Activated T-helper 1 cell treated with anti-CD3 and anti-CD28 coated beads, Interleukin-12 subunit alpha, Interleukin-12 subunit beta, Interleukin-2, Interleukin-4 antibody, amounts not matched to agents 30 ng/mL and 10 ng/mL and 1 ng/mL, durations not matched to agents 14 hours and 24 hours and 36 hours (primary cell): ENCODE measurements at regions not wholly inside any gene's neighbourhood (a gene's known extent, or its start where the extent isn't known, plus 50 kb on each side); places are given as distances from the start of the nearest gene placed in this dataset.
"Not testable (repeated sequence)": the region's sequence is repeated elsewhere in the genome, so short reads cannot be mapped to it uniquely, and the experiment has no call there.

ENCODE experiments used
- DNase-seq: peaks from one replicate; pipeline ENCODE4 v3.0.0; 2021; ENCODE audit warnings: low spot score
- H3K27ac Mint-ChIP-seq: one replicate; pipeline ENCODE4 v1.8.0; 2021; ENCODE audit warnings: mild to moderate bottlenecking, mixed read lengths
- H3K27me3 Mint-ChIP-seq: one replicate; pipeline ENCODE4 v1.8.0; 2022; ENCODE audit warnings: mild to moderate bottlenecking, moderate library complexity, mixed read lengths; ENCODE audit not compliant: insufficient read depth
- H3K36me3 Mint-ChIP-seq: one replicate; pipeline ENCODE4 v1.8.0; 2021; ENCODE audit warnings: low read depth, mixed read lengths
- H3K4me1 Mint-ChIP-seq: one replicate; pipeline ENCODE4 v1.8.0; 2021; ENCODE audit warnings: low read depth, mixed read lengths
- H3K4me3 Mint-ChIP-seq: one replicate; pipeline ENCODE4 v1.8.0; 2021; ENCODE audit warnings: mild to moderate bottlenecking, moderate library complexity, mixed read lengths
- H3K9me3 Mint-ChIP-seq: one replicate; pipeline ENCODE4 v1.8.0; 2021; ENCODE audit warnings: mixed read lengths
- intact Hi-C: fragments of 100-400 bp; cut with micrococcal nuclease; formaldehyde crosslinking; loops from one replicate; pipeline ENCODE4 v1.15.1; 2024

DNA sequence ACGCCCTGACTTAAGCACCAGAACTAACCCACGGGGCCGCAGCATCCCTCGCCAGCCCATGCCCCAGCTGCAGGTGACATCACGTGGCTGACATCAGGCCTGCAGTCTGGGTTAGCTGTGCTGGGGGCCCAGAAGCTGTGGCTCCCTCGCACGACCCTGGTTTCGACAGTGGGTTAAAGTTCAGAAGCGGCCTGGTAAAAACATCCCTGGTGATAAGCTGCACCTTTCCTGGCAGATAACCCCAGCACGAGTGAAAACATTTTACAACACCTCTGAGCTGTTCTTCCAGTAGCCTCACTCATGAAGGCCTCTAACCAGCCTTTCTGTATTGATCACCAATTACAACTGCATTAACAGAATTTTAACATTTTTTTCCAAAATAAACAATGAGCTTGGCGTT lies 136.4 kb upstream of the RREB1 start:
- no peak for DNase-seq
- H3K9me3 Mint-ChIP-seq, result no peaks in the 10 kb centered on the region
- no peaks in the 10 kb centered on the region for H3K36me3 Mint-ChIP-seq
- no peaks in the 10 kb centered on the region for H3K4me1 Mint-ChIP-seq
- no peak overlapping the region for H3K27ac Mint-ChIP-seq
- H3K27me3 Mint-ChIP-seq, result peaks cover 13% of the 10 kb centered on the region
- H3K4me3 Mint-ChIP-seq, result no peak overlapping the region
- intact Hi-C loops, result no loop called here

DNA sequence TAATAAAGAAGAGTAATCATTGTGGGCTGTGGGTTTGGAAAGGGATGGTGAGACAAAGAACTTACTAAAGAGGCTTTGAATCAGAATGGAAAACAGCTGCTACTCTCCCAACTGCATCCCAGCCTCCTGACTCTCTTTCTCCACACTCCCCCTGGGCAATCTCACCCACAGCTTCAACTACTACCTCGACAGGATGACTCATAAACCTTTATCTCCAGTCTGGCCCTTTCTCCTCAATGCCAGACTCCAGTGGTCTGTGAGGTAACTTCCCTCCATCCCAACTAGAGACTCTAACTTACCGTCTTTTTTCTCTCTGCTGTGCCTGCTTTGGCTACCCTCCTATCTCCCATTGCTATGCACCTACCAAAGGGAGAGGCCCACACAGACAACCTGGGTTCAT lies 135.3 kb upstream of the RREB1 start:
- Mint-ChIP-seq H3K9me3 (no peaks in the 10 kb centered on the region), H3K27ac (no peak overlapping the region), H3K36me3 (no peaks in the 10 kb centered on the region), H3K27me3 (peaks cover 13% of the 10 kb centered on the region), H3K4me3 (no peak overlapping the region), H3K4me1 (no peaks in the 10 kb centered on the region)
- intact Hi-C loops, result no loop called here
- no peak for DNase-seq

DNA sequence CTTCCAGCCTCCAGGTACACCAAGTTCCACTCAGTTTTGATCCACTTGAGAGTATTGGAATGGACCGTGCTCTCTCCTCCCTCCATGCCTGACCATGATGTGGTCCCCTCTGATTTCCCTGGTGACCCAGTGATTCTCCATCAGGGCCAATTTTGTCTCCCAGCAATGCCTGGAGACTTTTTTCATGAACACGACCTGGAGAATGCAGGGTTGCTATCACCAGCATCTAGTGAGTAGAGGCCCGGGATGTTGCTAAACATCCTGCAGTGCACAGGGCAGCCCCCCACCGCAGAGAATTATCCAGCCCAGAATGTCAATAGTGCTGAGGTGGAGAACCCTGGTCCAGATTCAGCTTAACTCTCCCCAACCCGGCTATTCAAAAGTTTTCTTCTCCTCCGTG lies 134.0 kb upstream of the RREB1 start:
- intact Hi-C loops, result no loop called here
- Mint-ChIP-seq H3K4me1 (no peaks in the 10 kb centered on the region), H3K9me3 (no peaks in the 10 kb centered on the region), H3K36me3 (no peaks in the 10 kb centered on the region), H3K4me3 (no peak overlapping the region), H3K27ac (no peak overlapping the region), H3K27me3 (peaks cover 8% of the 10 kb centered on the region)
- no peak for DNase-seq

DNA sequence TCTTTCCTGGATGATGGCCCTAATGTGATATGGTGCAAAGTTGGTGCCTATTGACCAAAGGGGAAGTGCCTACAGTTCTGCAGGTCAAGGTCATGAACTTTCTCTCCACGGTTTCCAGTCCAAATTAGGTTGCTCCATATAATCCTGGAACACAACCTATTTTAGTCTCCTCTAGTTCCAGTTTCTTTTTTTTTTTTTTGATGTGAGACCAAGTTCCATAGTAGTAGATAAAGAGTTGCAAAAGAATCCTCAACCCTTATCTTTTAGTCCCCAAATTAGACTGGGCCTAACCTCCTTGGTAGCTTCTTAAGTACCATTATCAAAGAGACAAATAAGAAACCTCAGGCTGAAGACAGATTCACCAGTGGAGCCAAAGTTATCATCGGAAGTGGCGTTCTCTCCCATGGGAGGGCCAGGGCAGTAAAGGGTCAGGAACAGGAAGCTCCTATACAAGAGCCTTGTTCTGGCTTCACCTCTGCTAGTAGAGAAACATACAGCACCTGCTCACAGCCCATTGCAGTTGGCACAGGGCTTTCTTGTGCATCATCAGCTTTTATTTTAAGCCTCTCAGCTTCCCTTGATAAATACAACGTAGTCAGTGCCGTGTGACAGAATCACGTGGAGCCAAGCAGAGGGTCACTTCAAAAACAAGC lies 132.2 kb upstream of the RREB1 start:
- Mint-ChIP-seq H3K4me3 (no peak overlapping the region), H3K27me3 (no peaks in the 10 kb centered on the region), H3K27ac (no peak overlapping the region), H3K36me3 (no peaks in the 10 kb centered on the region), H3K9me3 (no peaks in the 10 kb centered on the region), H3K4me1 (no peaks in the 10 kb centered on the region)
- intact Hi-C loops, result no loop called here
- DNase-seq, result no peak

DNA sequence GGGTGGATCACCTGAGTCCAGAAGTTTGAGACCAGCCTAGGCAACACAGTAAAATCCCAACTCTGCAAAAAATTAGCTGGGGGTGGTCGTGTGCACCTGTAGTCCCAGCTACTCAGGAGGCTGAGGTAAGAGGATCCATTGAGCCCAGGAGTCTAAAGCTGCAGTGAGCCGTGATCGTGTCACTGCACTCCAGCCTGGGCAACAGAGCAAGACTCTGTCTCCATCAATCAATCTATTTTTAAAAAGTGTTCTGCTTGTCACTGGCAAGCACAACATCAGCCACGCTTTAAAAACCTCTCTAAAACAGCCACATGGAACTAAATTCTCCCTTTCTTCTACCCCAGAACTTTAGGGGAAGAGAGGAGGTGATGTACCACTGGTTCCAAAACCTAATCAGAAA lies 131.6 kb upstream of the RREB1 start:
- no peak overlapping the region for H3K27ac Mint-ChIP-seq
- DNase-seq, result no peak
- no peak overlapping the region for H3K4me3 Mint-ChIP-seq
- H3K9me3 Mint-ChIP-seq, result no peaks in the 10 kb centered on the region
- intact Hi-C loops, result no loop called here
- H3K27me3 Mint-ChIP-seq, result no peaks in the 10 kb centered on the region
- H3K36me3 Mint-ChIP-seq, result no peaks in the 10 kb centered on the region
- H3K4me1 Mint-ChIP-seq, result no peaks in the 10 kb centered on the region

DNA sequence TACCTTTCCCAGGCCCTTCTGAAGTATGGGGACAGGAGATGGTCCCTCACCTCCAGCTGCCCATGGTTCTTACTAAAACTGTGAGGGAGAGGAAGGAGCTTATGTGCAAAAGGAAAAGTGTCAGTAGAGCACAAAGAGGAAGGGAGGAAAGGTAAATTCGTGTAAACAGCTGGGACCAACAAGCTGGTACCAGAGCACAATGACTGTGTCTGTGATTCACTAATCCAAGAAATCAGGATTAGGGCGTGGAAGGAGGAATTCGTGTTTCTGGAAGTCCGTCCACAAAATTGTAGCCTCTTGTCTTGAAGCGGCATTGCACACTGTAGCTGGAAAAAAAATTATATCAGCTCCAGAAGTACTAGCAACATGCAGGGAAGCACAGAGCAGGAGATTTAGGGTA lies 129.0 kb upstream of the RREB1 start:
- no peak for DNase-seq
- no peaks in the 10 kb centered on the region for H3K4me1 Mint-ChIP-seq
- H3K9me3 Mint-ChIP-seq, result no peaks in the 10 kb centered on the region
- H3K36me3 Mint-ChIP-seq, result no peaks in the 10 kb centered on the region
- H3K27ac Mint-ChIP-seq, result no peak overlapping the region
- intact Hi-C loops, result no loop called here
- no peak overlapping the region for H3K4me3 Mint-ChIP-seq
- no peaks in the 10 kb centered on the region for H3K27me3 Mint-ChIP-seq

DNA sequence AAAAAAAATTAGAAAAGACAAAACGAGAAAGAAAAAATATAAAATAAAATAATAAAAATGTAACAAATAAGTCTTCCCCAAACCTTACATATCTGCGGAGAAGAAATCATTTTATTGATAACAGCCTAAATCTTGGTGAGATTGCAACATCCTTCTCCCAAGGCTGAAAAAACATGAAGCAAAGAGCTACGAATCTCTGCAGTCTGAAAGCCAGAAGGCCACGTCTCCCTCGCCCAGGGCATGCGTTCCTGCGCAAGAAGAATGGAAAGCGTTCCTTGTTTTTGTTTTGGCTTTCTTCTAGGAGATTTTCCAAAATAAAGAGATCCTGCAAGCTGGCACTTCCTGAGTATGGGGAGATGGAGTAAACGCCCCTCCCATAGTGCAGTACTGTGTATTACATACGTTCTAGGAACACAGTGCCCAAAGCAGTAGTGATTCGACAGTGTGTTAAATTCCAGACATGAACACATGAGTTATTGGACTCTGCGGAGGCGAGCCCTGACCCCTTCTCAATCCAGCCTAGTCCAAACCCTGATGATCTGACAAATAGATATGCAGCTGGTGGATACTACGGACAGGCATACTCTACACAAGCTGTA lies 126.7 kb upstream of the RREB1 start:
- no peak overlapping the region for H3K27ac Mint-ChIP-seq
- intact Hi-C loops, result no loop called here
- no peak for DNase-seq
- no peaks in the 10 kb centered on the region for H3K36me3 Mint-ChIP-seq
- no peaks in the 10 kb centered on the region for H3K9me3 Mint-ChIP-seq
- H3K4me1 Mint-ChIP-seq, result no peaks in the 10 kb centered on the region
- H3K27me3 Mint-ChIP-seq, result peaks cover 4% of the 10 kb centered on the region
- no peak overlapping the region for H3K4me3 Mint-ChIP-seq

DNA sequence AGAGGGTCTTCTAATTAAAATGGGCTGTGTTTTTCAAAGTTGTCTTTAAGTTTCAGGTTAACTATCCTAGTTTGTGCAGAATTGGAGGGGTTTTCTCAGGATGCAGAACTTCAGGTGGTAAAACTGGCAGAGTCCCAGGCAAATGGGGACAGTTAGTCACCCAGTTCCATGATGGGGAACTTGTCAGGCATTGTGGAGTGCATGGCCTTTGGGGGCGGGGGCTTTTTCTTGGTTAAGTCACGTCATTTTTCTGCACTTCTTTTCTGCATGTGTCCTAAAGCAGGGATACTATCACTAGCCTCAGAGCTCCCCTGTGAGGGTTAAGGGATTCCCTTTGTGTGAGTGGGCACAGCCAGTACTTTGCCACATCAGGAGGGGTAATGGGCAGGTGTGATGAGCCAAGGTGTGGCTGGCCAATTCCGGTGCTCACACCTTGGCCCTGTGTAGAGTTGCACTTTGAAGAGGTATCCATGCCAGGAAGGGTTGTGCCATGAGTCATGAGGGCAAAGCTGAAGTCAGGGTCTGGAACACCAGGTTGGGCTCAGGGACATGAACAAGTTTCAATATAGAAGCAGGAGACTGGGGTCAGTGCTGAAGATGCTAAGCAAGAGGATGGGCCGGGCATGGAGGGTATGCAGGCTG lies 126.0 kb upstream of the RREB1 start:
- H3K27me3 Mint-ChIP-seq, result peaks cover 8% of the 10 kb centered on the region
- H3K36me3 Mint-ChIP-seq, result no peaks in the 10 kb centered on the region
- no peak for DNase-seq
- no peak overlapping the region for H3K4me3 Mint-ChIP-seq
- intact Hi-C loops, result no loop called here
- H3K27ac Mint-ChIP-seq, result no peak overlapping the region
- H3K4me1 Mint-ChIP-seq, result no peaks in the 10 kb centered on the region
- H3K9me3 Mint-ChIP-seq, result no peaks in the 10 kb centered on the region

DNA sequence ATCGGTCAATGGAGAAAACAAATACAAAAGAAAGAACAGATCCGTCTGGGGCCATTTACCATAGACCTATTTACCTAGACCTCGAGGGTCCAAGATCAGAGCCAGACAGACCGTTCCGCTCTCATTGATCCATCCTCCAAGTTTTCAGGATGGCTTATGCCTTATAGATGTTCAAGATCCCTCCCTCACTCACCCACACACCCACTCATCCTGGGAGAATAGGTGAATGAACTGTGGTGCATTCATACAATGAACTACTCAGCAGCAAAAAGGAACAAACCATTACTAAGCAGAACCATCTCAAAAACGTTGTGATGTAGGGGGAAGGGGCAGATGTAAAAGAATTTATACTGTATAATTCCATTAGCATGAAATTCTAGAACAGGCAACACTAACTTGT lies 125.1 kb upstream of the RREB1 start:
- H3K4me3 Mint-ChIP-seq, result no peak overlapping the region
- intact Hi-C loops, result no loop called here
- H3K9me3 Mint-ChIP-seq, result no peaks in the 10 kb centered on the region
- no peak for DNase-seq
- no peaks in the 10 kb centered on the region for H3K36me3 Mint-ChIP-seq
- H3K27ac Mint-ChIP-seq, result no peak overlapping the region
- no peaks in the 10 kb centered on the region for H3K4me1 Mint-ChIP-seq
- H3K27me3 Mint-ChIP-seq, result peaks cover 11% of the 10 kb centered on the region

DNA sequence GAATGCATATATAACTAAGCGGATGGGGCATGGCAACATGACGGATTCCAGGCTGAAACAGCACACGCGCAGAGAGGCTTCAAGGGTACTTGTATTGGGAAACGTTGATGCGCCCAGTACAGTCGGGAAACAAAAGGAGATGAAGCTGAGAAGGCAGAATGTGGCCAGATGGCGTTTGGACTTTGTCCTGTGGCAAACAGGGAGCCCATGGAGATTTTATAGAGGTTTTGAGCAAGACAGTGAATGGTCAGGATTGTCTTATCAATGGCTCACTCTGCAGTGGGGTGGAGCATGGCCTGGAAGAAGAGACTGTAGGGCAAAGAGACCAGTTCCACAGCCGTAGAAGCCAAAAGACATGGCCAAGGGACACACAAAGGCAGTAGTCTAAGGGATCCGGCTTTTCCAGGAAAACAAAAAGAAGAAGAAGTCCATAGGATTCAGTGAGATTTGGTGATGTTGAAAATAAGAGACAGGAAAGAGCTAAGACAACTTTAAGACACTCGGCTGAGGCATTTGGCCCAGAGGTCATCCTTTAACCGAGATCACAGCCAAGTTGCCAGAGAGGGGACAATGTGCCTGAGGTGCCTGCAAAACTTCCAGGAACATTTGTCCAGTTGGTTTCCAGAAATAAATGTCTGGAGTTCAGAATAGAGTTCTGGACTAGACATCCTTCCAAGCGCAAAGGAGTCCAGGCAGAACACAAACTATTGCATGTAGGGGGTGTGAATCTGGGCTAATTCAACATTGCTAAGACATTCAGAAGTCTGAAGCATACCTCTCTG lies 123.0 kb upstream of the RREB1 start:
- Mint-ChIP-seq H3K27ac (no peak overlapping the region), H3K4me3 (no peak overlapping the region), H3K9me3 (no peaks in the 10 kb centered on the region), H3K27me3 (peaks cover 16% of the 10 kb centered on the region), H3K36me3 (no peaks in the 10 kb centered on the region), H3K4me1 (no peaks in the 10 kb centered on the region)
- DNase-seq, result no peak
- intact Hi-C loops, result no loop called here

DNA sequence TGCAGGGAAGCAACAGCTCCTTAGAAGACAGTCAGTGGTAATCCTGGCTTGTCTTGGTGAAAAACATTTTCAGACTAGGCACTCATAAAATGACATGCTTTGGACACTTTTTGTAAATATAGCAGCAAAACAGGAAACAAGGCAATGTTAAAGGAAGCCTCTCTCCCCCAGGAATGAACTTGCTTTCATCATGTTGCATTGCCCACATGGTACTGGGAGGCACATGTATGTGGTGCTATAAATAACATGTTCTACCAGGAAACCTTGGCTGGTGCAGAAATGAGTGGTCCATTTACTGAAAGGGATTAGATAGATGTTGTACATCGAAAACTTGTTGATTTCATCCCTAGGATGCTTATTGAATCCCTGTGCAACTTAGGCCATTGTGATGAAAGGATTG lies 121.4 kb upstream of the RREB1 start:
- Mint-ChIP-seq H3K36me3 (no peaks in the 10 kb centered on the region), H3K4me3 (no peak overlapping the region), H3K27ac (no peak overlapping the region), H3K4me1 (no peaks in the 10 kb centered on the region), H3K9me3 (no peaks in the 10 kb centered on the region), H3K27me3 (peaks cover 18% of the 10 kb centered on the region)
- DNase-seq, result no peak
- intact Hi-C loops, result no loop called here

DNA sequence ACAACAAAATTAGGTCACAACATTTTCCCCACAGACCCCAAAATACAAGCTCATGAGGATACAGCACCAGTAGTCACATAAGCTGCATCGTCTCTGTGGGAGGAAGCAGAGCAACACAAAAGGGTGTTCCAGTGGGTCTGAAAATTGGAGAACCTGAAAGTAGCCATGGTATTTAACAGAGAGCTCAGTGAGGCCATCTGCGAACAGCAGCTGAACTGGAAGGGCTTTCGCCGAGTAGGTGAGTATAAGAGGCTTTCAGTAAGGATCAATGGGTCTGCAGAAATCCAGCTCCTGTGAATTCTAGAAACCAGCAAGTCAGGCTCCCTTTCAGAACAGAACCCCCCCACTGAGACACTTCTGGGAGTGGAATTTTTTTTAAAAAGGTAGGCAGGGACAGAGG lies 120.0 kb upstream of the RREB1 start:
- H3K27me3 Mint-ChIP-seq, result peaks cover 18% of the 10 kb centered on the region
- H3K36me3 Mint-ChIP-seq, result no peaks in the 10 kb centered on the region
- no peak overlapping the region for H3K4me3 Mint-ChIP-seq
- no peak for DNase-seq
- no peaks in the 10 kb centered on the region for H3K4me1 Mint-ChIP-seq
- no peak overlapping the region for H3K27ac Mint-ChIP-seq
- H3K9me3 Mint-ChIP-seq, result no peaks in the 10 kb centered on the region
- intact Hi-C loops, result no loop called here

DNA sequence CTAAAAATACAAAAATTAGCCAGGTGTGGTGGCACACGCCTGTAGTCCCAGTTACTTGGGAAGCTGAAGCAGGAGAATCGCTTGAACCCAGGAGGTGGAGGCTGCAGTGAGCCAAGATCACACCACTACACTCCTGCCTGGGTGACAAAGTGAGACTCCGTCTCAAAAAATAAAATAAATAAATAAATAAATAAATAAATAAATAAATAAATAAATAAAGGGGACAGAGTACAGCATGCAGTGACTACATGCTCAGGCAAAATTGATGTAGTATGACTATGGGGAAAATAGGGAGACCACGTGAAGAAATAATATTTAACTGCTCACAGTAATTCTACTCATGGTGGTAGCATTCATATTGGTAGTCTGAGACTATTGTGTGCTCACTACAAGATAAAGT lies 117.7 kb upstream of the RREB1 start:
- H3K4me3 Mint-ChIP-seq, H3K27ac Mint-ChIP-seq, H3K4me1 Mint-ChIP-seq, H3K36me3 Mint-ChIP-seq, intact Hi-C loops, DNase-seq, H3K9me3 Mint-ChIP-seq: not testable (repeated sequence)
- H3K27me3 Mint-ChIP-seq, result peaks cover 25% of the 10 kb centered on the region
